ENCODE measurements at regions not wholly inside any gene's neighbourhood (a gene's known extent, or its start where the extent isn't known, plus 50 kb on each side); places are given as distances from the start of the nearest gene placed in this dataset.
"Not testable (repeated sequence)": the region's sequence is repeated elsewhere in the genome, so short reads cannot be mapped to it uniquely, and the experiment has no call there.

- DNase-seq = no peak
Measured at GRCh38 chr4:14336656-14337055, 665.6 kb upstream of the CPEB2 start.

GRCh38 chr4:14337892-14338584, 664.2 kb upstream of the CPEB2 start:
- DNase-seq = no peak

GRCh38 chr4:14338585-14339265, 663.6 kb upstream of the CPEB2 start:
- DNase-seq = no peak

GRCh38 chr4:14339715-14340114, 662.6 kb upstream of the CPEB2 start:
- DNase-seq = no peak

- no peak for DNase-seq
Measured at GRCh38 chr4:14340321-14340720, 662.0 kb upstream of the CPEB2 start.

- DNase-seq = no peak
Measured at GRCh38 chr4:14343961-14344360, 658.3 kb upstream of the CPEB2 start.

- peak; percentile 2 for DNase-seq
Measured at GRCh38 chr4:14345356-14345775, 656.9 kb upstream of the CPEB2 start.

GRCh38 chr4:14347526-14347925, 654.8 kb upstream of the CPEB2 start:
- DNase-seq = no peak

- DNase-seq = no peak
Measured at GRCh38 chr4:14348506-14348905, 653.8 kb upstream of the CPEB2 start.

- not testable (repeated sequence) for DNase-seq
Measured at GRCh38 chr4:14358544-14359160, 643.6 kb upstream of the CPEB2 start.

- DNase-seq = no peak
Measured at GRCh38 chr4:14359991-14360390, 642.3 kb upstream of the CPEB2 start.

GRCh38 chr4:14361084-14361483, 641.2 kb upstream of the CPEB2 start:
- DNase-seq = no peak

- DNase-seq = no peak
Measured at GRCh38 chr4:14362385-14362784, 639.9 kb upstream of the CPEB2 start.

GRCh38 chr4:14364953-14365536, 637.2 kb upstream of the CPEB2 start:
- DNase-seq = no peak

- DNase-seq = no peak
Measured at GRCh38 chr4:14368391-14368790, 633.9 kb upstream of the CPEB2 start.

- no peak for DNase-seq
Measured at GRCh38 chr4:14371131-14371530, 631.1 kb upstream of the CPEB2 start.

- no peak for DNase-seq
Measured at GRCh38 chr4:14375816-14376215, 626.5 kb upstream of the CPEB2 start.

GRCh38 chr4:14379183-14379582, 623.1 kb upstream of the CPEB2 start:
- no peak for DNase-seq

GRCh38 chr4:14383652-14384051, 618.6 kb upstream of the CPEB2 start:
- no peak for DNase-seq

- no peak for DNase-seq
Measured at GRCh38 chr4:14384824-14385223, 617.5 kb upstream of the CPEB2 start.

- no peak for DNase-seq
Measured at GRCh38 chr4:14386196-14386595, 616.1 kb upstream of the CPEB2 start.

- no peak for DNase-seq
Measured at GRCh38 chr4:14387647-14388046, 614.6 kb upstream of the CPEB2 start.

GRCh38 chr4:14392378-14392777, 609.9 kb upstream of the CPEB2 start:
- no peak for DNase-seq

- no peak for DNase-seq
Measured at GRCh38 chr4:14396183-14396582, 606.1 kb upstream of the CPEB2 start.

Measured in dermis blood vessel endothelial cell (primary cell).